ENCODE measurements at regions not wholly inside any gene's neighbourhood (a gene's known extent, or its start where the extent isn't known, plus 50 kb on each side); places are given as distances from the start of the nearest gene placed in this dataset.

DNA sequence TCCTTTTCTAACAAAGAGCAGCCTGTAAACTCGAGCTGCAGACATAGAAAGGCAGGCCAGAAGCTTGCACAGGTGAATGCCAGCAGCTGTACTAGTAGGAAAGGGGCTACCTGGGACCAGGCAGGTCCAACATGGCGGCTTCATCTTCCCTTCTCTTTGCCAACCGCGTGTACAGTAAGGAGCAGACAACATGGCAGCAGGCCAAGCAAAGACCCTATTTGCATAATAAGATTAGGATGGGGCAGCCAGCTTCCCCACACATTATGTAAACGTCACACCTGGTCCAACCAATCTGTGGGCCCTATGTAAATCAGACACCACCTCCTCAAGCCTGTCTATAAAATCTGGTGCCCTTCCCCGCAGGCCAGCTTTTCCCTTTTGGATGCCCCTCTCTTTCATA lies 1186.5 kb upstream of the AUTS2 start:
- DNase-seq, result peak; percentile 87 to 94

DNA sequence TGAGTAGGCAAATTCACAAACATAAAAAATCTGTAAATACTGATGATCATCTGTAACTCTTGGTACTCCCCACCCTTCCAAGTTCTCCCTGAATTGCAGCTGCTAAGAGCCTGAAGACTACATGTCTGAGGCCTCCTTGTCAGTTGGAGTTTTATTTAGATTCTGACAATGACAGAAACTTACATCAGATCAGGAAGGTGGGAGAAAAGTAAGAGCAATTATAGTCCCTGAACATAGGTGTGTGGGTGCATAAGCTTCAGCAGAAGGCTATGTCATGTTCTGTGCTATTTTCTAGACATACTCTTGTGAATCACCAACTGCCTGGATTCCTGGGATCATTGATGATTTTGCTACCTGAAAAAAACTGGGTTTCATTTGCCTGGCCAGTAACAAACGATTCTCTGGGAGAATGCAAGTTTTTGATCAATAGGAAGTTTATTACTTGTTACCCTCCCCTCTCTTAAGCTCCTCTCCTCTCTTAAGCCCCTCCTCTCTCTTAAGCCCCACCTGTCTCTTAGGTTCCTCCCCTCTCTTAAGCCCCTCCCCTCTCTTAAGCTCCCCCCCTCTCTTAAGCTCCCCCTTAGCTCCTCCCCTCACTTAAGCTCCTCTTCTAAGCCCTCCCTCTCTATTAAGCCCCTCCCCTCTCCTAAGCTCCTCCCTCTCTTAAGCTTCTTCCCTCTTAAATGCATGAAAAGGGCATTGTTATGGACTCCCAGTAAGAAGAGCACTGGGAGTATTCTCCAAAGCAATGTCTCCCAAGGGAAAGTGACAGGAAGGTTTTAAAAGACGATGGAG lies 1183.4 kb upstream of the AUTS2 start:
- DNase-seq, result no peak

DNA sequence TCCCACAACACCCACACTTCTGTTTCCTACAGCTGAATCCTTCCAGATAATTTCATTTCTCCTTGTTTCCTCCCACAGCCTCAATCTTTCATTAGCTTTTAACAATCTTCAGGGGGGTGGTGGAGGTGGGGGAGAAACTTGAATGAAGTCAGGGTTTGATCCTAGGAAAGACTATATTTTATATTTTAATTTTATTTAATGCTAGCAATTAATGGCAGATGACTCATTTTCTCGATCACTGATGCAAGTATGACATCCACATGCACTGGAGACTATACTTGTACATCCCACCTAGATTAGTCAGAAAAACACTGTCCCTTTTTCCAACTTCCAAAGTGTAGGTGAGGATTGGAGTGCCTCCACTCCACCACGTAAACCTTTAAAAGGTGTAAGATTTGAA lies 1181.3 kb upstream of the AUTS2 start:
- DNase-seq, result no peak

DNA sequence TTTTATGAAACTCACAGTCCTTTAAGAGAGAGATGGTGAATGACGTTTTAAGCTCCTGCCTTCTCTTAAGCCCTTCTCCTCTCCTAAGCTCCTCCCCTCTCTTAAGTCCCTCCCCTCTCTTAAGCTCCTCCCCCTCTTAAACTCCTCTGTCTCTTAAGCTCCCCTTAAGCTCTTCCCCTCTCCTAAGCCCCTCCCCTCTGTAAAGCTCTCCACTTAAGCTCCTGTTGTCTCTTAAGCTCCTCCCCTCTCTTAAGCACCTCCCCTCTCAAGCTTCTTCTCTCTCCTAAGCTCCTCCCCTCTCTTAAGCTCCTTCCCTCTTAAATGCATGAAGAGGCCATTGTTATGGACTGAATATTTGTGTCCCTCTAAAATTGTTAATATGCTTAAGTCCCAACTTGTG lies 1180.6 kb upstream of the AUTS2 start:
- DNase-seq, result peak in 1 of 2 experiments; percentile 35

DNA sequence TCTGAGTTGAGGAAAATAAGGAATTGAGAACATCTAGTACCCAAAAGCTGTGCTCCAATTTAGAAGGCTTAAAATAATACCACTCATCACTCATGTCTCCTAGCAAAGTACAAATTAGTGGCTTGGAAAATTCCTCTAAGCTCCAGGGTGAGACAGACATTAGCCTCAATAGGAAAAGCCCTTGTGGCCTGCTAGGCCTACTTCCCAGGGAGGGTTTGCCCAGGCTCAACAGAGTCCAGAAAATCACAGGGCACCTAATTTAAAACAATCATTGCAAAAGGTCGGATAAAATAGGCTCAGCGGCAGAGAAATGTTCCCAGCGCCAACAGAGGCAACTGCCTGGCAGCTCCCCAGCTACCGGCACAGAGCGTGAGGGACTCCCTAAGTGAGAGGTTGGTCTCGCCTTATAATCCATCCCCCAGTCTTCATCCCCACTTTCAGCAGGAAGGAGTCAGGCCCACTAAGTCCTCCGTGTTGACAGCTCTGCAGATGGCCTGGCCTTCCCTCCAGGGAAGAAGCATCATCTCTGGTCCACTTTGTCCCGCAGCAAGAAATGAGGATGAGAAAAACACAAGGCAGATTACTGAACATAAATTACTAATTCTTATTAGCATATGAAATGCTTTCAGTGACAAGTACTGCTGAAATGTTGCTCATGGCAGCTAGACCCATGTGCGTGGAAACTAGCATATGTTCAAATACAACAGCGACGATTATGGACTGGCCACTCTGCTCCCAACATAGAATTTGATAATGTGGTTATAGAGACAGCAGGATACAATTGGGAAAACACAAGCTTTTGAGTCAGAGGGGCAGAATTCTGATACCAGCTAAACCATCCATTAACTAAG lies 1177.7 kb upstream of the AUTS2 start:
- DNase-seq, result no peak

DNA sequence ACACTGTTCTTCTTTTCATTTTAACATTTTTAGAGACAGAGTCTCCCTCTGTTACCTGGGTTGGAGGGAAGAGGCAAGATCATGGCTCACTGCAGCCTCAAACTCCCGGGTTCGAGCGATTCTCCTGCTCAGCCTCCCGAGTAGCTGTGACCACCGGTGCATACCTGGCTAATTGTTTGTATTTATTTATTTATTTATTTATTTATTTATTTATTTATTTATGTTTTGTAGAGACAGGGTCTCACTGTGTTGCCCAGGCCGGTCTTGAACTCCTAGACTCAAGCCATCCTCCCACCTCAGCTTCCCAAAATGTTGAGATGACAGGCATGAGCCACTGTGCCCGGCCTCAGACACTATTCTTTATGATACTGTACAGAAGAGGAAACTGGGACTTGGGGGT lies 1176.6 kb upstream of the AUTS2 start:
- DNase-seq, result no peak

DNA sequence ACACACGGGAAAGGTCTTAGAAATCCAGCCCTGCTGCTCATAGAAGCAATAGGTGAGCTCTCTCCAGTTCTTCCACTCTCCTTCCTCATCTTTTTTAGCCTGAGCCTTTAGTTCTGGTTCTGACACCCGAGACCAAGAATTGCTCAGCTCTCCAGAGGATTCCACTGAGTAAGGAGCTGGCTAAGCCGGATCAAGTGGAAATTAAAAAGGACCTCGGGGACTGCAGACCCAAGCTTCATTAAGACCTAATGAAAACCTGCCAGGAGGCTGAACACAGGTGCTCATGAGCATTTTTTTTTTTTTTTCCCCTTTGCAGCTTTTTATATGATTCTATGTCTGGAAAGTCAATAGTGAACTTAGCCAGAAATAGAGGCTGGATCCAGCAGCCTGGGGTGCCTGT lies 1176.0 kb upstream of the AUTS2 start:
- DNase-seq, result peak; percentile 83 to 89

DNA sequence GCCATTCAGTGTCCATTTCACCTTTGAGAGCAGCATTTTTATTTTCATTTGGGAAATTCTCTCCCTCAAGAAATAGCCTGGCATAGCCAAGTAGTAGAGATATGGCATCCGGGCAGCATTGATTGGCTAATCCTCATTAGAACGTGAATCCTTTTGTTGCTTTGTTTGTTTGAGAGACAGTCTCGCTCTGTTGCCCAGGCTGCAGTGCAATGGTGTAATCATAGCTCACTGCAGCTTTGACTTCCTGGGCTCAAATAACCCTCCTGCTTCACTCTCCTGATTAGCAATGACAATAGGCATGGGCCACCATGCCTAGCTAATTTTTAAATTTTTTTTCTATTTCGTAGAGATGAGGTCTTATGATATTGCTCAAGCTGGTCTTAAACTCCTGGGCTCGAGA lies 1174.9 kb upstream of the AUTS2 start:
- no peak for DNase-seq

DNA sequence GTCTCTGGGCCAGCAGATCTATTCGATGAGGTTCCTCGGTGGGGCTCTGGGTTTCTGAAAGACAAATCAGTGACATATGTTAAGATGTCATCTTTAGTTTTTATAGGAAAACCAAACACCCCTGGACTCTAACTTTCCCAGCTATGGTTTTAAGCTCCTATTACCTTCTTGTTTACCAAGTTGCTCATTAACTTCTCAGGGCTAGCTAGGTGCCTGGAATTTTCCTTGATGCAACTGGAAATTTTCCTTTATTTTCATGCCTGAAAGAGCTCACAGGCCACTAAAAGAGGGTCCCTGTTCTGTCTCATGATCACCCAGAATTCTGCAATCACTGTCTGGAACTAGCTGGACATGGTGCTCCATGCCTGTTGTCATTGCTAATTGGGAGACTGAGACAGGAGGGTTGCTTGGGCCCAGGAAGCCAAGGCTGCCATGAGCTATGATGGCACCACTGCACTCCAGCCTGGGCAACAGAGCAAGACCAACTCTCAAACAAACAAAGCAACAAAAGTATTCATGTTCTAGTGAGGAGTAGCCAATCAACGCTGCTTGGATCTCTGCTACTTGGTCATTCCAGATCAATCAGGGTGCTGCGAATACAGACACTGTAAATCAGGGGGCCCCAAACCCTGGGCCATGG lies 1173.5 kb upstream of the AUTS2 start:
- DNase-seq, result no peak

DNA sequence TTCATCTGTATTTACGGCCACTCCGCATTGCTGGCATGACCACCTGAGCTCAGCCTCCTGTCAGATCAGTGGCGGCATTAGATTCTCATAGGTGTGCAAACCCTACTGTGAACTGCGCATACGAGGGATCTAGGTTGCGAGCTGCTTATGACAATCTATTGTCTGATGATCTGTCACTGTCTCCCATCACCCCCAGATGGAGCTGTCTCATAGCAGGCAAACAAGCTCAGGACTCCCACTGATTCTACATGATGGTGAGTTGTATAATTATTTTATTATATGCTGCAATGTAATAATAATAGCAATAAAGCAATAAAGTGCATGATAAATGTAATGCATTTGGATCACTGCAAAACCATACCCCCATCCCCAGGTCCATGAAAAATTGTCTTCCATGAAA lies 1172.9 kb upstream of the AUTS2 start:
- peak in 1 of 2 experiments; percentile 56 for DNase-seq

DNA sequence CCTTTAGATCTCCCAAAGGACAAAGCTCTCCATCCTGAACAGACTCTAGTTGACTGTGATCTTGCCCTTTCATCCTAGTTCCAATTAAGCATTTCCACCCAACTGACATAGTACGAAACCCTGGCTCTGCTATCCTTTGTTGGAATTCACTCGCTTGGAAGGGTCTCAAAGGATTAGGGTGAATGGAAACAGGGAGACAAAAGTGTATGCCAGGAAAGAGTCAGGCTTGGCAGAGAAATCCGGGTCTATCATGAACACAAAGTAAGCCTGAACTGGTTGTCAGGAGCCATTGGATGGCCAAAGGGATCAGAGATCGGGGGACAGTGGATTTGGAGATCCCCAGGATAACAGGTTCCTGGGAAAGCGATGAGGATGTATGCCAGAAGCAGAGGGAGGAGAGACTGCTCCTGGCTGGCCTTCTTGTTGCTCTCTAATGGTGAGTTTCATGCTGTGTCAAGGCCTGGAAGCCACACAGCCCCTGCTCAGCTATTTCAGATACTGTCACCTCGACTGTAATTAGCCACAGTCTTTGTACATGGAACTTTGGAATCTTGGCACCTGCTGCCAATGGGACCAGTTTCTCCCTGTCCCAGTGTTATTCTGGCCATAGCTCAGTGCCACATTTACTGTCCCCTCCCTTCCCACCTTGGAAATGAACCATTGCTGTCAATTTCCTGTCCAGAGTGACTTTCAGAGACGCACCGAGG lies 1168.7 kb upstream of the AUTS2 start:
- DNase-seq, result no peak

DNA sequence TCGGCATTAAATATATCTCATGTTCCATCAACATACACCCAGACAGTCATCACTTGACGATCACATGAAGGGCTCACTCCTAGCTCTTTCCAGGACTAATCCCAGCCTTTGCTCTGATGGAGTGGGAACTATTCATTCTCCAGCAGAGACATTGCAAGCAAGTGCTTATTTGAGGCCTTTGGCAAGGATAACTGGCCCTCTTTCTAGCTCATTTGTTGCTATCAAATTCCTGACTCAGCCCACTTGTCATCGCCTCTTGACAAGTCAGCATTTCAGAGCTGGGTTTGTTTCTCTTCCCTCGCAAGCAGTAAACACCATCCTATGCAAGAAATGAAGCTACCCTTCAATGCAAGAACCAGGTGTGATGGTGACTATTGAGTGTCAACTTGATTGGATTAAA lies 1165.7 kb upstream of the AUTS2 start:
- no peak for DNase-seq

DNA sequence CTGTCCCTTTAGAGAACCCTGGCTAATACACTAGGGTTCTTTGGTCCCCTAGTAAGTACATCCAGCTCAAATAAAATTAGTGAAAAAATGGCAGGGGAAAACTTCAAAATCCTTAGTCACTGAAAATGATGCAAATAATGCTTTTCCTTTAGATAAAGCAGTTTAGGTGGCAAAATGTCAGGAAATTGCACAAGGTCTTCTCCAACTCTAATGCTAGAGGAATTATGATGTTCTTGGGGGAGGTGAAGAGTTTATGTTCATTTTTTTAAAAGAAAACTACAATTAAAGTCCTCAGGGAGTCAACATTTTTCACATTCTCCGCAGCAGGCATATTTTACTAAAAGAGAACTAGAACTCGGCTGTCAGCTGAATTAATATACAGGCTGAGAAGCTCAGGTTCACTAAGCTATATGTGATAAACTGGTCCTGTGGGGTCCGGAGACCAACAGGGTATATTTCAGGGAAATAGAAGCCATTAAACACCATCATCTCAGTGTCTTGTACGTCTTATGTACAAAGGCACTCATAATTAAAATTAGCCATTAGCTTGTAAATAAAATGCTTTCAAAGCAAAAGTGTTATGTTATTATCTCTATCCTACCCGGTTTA lies 1164.7 kb upstream of the AUTS2 start:
- DNase-seq, result no peak

DNA sequence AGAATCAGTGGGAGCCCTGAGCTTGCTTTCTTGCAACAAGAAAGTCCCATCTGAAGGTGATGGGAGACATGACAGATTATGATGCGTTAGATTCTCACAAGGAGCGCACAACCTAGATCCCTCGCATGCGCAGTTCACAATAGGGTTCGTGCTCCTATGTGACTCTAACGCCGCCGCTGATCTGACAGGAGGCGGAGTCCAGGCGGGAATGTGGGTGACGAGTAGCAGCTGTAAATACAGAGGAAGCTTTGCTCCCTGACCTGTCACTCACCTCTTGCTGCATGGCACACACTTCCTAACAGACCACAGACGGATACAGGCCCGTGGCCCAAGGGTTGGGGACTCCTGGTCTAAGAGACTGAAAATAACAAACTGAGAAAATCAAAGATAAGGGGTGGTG lies 1163.4 kb upstream of the AUTS2 start:
- DNase-seq, result no peak

DNA sequence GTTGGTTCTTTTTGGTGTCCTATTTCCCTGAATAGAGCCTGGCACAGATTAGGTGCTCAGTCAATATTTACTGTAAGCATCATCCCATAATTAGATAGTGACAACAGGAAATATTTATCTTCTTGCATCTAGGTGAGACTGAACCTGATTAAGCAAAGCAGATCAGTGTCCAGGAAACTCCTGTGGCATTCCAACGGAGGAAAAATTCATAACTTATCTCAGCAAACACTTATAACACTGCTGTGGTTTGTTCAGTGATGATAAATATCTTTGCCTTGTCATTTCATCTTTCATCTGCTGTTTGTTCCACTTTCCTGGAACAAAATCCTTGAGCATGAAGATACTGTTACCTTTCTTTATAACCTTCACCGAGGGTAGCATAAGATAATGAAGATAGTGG lies 1160.3 kb upstream of the AUTS2 start:
- no peak for DNase-seq

DNA sequence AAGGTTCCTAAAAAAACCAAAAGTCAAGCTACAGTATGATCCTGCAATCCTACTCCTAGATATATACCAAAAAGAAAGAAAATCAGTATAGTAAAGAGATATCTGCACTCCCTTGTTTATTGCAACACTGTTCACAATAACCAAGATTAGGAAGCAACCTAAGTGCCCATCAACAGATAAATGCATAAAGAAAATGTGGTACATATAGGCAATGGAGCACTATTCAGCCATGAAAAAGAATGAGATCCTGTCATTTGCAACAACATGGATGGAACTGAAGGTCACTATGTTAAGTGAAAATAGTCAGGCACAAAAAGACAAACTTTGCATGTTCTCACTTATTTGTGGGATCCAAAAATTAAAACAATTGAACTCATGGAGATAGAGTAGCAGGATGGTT lies 1159.5 kb upstream of the AUTS2 start:
- DNase-seq, result no peak

DNA sequence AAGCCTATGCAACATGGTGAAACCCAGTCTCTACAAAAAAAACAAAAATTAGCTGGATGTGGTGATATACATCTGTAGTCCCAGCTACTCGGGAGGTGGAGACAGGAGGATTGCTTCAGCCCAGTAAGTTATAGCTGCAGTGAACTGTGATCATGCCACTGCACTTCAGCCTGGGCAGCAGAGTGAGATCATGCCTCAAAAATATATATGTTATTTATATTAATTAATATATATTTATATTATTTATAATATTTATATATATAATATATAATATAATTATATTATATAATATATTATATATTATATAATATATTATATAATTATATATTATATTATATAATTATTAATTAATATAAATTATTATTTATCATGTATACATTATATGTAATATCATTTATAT lies 1158.4 kb upstream of the AUTS2 start:
- DNase-seq, result no peak

DNA sequence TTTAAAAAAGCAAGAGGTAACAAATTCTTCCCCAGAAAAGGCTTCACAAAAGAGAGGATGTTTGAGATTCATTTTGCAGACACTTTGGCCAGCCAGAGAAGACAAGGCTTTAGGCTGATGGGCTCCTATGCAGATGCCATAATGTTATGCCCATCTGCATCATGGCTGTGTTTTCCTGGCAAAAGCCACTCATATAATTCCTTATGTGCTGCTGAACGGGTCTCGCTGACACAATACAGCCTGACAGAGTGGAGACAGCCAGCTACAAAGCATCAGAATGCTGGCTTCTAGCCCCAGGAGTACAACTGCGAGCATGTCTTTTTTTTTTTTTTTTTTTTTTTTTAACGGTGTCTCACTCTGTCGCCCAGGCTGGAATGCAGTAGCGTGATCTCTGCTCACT lies 1157.4 kb upstream of the AUTS2 start:
- peak in 1 of 2 experiments; percentile 52 for DNase-seq

DNA sequence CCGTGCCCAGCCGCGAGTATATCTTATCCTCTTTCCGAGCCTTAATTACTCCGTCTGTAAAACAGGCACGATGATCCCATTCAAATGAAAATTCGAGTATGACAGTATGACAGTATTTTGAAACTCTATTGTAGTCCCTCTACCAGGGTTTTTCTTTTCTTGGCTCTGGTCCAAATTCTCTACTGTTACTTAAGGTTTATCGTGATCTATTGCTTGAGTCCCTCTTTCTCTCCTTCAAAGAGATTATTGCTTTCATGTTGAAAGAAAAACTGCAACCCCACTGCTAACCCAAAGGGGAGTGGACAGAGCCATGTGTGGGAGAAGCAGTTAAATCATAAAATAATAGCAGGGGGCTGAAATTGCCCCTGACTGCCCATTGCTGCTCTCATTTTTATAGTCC lies 1156.6 kb upstream of the AUTS2 start:
- no peak for DNase-seq

DNA sequence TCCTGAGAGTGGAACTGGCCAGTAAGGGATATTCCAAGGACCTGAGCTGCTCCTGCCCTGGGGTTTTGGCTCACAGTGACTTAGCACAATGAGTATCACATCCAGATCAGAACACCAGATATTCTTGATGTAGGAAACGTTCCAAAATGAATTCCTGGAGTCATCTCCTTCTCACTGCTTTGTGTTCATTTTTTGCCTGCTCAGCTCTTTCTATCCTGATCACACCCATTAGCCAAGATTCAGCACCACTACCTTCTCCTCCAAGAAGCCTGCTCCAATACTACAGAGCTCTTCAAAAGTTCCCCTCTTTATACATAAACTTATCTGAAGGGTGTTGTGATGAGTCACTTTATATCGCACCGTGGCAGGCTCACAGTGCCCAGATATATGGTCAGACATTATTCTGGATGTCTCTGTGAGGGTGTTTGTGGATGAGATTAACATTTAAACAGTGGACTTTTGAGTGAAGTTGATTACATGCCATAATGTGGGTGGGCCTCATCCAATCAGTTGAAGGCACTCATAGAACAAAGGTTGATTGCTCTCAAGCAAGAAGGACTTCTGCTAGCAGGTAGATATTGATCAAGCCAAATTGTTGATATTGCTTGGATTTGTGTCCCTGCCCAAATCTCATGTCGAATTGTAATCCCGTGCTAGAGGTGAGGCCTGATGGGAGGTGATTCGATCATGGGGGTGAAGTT lies 1155.2 kb upstream of the AUTS2 start:
- DNase-seq, result no peak

DNA sequence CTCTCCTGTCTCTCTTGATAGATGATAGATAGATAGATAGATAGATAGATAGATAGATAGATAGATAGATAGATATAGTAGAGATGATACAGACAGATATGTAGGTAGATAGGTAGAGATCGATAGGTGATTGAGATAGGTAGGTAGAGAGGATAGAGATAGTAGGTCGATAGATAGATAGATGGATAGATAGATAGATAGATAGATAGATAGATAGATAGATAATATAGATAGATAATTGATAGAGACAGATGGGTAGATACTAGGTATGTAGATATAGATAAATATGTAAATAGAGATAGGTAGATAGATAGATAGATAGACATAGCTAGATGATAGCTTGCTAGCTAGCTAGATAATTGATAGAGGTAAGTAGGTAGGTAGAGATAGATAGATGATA lies 1154.2 kb upstream of the AUTS2 start:
- DNase-seq, result no peak

DNA sequence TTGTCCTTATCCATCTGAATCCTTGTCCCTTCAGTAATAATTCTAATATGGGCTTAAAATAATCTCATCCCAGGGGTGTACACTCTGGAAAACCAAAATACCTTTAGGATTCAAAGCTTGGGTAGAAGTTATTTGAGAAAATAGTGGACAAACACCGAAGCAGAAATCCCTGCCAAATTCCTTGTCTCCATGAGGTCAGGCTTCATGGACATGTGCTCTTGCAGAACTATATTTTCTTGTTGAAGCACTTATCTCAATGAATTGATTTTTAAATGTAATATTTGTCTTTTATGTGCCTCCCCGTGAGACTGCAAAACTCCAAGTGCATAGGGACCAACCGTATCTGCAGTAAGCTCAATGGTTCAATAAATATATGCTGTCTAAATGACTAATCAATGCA lies 1153.3 kb upstream of the AUTS2 start:
- DNase-seq, result no peak

All from NCI-H524 (cell line).